HG02870 (cell line): ENCODE measurements at regions not wholly inside any gene's neighbourhood (a gene's known extent, or its start where the extent isn't known, plus 50 kb on each side); places are given as distances from the start of the nearest gene placed in this dataset.
A peak's percentile ranks its signal among the peaks of the same experiment; 100 is the strongest.

Experiments
- ATAC-seq: cut with Tn5 transposase; IDR thresholded peaks from one replicate; pipeline ENCODE4 v1.9.1; 2021; ENCODE audit warnings: mild to moderate bottlenecking, moderate library complexity; ENCODE audit not compliant: unreplicated experiment

DNA sequence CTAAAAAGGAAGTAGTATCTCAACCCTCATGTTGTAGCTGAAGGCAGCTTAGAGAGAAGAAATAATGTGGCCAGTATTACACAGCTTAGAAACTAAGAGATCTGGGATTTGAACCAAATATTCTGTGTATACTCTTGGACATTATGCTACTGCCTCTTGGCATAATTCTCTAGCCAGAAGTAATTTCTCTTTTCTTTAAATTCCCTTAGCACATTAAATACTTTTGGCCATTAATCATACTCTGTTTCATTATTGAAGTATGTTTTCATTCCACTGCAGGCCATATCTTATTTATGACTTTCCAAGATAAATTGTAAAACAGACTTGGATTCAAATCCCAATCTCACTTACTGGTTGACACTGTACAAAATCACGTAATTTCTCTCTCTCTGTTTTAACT is 181.3 kb upstream of the SPAG17 start:
- no peak for ATAC-seq

DNA sequence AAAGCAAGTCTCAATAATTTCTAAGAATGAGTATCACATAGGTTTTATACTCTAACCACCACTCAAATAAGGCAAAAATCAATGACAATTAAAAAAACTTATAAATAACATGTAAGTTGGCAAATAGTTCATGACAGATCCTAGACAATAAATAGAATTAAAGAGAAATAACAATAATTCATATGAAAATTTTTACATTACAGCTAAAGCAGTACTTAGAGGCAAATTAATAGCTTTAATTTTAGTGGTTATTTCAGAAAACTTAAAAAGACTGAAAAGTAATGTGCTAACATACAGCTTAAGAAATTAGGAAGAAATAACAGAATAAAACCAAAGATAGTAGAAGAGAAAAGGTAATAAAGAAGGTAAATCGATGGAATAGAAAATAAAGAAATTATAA is 179.9 kb upstream of the SPAG17 start:
- no peak for ATAC-seq

DNA sequence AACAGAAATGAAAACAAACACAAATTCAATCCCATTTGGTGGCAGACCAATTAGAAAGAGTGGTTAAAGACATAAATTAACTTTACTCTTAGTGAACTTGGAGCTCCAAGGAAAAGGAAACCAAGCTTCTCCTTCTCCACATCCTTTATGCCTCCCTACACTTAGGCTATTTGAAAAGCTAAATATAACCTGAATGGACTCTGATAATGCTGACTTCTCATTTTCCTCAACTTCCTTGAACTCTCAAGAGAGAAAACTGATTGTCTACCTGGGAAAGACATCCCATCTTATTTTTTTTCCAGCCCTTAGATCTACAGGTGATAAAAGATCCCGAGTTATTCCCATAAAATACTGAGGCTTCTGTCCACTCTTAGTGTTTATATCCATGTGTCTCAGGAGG is 178.4 kb upstream of the SPAG17 start:
- no peak for ATAC-seq

DNA sequence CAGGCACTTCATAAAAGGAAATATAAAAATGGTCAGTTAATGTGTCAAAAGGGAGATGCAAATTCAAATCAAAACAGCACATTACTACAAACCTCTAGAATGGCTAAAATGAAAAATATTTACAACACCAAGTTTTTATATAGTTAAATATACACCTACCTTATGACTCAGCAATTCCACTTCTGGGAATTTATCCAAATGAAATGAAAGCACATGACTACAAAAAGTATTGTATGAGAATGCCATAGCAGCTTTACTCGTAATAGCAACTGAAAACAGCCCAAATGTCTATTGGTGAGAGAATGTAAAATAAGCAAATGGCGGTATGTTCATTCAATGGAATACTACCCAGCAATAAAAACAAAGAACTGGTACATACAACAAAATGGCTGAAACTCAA is 175.8 kb upstream of the SPAG17 start:
- ATAC-seq: no peak

DNA sequence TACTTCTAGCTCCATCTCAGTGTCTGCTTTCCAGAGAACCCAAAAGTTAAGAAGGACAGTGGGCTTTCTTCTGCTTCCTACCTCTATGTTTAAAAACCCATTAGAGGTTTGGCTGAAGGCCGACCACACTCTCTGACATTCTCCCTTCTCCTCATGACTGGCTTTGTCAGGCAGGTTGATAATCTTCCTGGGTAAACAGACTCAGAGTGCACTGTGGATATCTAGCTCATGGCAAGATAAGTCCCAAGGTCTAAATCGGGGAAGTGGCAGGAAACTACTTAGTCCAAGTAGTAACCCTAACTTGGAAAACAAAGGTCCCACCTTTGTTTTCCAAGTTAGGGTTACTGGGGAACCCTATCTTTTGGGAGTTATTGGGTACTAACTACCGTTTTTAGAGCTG is 161.9 kb upstream of the SPAG17 start:
- no peak for ATAC-seq

DNA sequence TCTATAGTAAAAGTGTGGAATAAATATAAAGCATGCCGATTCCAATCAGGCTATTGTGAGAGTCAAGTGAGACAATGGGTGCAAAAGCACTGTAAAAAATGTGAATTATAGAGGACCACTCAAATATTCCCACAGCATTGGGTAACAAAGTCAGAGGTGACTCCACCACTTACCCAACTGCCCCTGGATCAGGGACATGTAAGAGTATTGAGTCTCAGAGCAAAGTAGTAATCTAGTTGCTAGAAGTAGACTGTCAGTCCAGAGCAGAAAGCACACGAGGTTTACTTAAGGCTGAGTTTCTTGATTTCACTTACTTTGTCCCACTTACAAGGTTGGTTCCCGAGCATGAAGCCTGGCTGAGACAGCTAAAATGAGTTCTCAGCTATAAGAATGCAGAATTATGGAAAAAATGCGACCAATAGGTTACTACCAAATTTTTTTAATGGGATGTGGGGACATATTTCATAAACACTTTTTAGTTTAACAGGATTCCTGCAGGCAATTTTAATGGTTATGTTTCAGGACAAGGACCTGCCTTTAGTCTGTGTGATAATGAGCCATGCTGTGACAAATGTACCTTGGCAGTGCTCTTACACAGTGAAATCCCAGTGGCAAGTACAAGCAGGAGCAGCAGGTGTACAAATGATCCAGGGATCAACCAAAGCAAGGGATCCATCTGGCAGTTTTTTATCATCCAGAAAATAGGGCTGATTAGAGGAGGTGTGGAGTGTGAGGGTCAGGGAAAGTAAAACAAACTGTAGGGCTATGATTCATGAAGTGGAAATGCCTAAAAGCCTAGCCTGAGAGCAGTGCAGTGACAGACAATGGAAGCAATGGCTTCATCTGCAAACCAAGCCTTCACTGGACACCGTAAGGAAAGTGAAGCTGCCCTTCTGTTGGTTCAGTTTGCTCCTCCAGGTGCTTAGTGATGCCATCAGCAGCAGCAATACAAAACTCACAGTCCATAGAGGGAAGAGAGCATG is 156.2 kb upstream of the SPAG17 start:
- ATAC-seq: no peak

DNA sequence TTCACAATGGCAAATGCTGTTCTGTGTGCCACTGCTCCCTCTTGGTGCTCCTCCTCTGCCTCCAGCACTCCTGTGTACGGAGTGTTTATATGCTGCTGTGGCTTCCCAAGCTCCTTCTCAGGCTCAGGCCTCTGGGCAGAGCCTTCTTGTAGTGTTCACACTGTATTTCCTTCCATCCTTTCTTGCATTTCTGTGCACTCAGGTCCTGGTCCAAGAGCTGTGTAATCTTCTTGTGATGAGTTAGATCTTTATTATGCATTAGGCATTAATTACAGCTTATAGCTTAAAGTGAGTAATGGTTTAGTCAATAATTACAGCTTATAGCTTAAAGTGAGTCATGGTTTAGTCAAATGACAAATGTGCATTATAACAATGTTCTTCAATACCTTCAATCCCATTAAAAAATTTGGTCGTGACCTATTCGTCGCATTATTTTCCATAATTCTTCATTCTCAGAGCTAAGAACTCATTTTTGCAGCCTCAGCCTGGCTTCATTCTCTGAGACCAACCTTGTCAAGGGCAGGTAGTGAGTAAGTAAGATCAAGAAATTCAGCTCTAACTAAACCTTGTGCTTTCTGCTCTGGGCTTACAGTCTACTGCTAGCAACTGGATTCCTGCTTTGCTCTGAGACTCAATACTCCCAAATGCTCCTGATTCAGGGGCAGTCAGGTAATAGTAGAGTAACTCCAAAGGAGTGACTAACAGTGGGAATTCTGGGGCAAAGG is 154.5 kb upstream of the SPAG17 start:
- ATAC-seq: no peak

DNA sequence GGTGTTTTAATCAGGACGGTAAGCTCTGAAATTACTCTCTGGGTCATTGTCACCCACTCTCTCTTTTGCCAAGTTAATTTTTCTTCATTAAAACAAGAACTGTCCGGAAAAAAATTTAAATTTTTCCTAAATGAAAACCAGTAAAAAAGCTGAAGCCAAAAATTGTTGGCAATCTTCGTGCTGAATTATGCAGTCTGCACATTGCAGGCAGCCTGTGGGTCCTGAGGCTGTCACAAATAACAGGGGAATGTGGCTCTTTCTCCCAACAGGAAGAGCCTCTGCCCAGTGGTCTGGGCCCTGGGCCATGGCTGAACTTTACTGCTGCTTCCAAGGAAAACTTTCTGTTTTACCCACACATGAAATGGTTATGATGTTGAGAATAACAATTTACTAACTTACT is 153.9 kb upstream of the SPAG17 start:
- ATAC-seq: no peak

DNA sequence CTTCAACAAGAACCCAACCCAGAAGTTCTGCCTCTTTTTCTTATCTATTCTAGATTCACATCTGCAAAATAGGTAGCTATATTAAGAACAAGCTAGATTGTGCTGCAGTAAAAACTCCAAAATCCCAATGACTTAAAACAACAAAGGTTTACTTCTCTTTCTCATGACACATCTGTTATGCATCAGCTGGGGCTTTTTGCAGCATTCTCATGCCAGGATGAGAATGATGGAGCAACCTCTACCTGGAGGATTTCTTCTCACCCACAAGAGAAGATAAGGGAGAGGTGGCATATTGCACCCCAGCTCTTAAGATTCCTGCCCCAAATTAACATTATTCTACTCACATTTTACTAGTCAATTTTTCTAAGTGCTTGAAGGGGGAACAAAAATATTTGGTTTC is 152.3 kb upstream of the SPAG17 start:
- no peak for ATAC-seq

DNA sequence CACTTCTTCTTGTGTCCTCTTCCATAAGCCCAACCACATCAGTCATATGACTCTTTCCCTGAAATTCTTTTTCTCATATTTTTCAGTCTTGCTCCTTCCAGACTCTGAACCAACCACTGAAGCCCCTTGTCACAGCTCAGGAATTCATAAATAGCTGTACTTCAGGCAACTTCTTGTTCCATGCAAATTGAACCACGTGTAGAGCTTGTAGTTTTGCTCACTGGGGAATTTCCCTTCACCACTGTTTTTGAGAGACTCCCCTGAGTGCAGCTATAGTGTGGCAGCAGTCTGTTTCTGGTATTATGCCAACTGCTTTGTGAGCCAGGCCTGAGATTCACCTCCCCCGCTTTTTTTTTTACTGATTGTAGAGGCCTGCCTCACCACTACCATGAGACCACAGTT is 150.3 kb upstream of the SPAG17 start:
- ATAC-seq: peak; percentile 99

DNA sequence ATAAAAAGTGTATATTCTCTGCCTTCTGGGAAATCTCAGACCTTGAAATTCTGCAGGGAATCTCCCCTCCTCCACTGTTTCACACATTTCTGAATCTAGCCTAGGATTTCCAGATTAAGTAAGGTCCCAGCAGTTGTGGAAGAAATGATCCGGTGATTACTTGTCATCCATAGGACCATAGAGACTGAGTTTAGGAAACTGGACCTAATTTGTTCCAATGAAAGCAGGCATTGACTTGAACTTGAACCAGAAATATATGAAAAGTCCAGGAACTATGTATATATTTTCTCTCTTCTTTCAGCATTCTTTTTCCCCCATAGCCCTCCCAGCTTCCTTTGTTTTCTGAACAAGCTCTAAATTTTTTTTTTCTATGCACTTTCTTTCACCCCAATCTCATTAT is 149.5 kb upstream of the SPAG17 start:
- ATAC-seq: no peak

DNA sequence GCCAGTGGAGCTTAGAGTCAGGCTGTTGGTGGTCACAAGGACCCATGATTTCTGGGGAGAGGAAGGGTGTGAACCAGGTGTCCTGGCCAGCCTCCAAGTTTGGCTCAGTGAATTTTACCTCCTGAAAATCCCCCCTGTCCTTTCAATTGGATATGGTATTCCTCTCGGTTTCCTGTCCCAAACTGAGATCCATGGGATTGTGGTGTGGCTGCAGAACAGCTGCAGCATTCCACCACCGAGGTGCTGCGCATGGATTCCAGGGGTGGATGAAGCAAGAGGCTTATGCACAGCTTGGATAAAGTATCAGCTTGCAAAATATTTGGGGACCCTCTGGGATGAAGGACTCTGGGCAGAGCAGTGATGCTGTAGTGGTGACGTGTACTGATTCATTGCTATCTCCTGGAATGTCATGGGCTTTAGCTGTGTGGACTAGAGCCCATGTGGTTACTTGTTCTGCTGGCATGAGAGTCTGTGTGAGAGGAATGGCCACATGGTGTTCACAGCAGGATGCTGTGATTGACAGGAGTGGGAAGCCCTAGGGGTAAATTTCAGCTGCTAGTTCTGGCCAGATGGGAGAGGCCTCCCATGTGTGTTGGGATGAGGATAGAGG is 148.7 kb upstream of the SPAG17 start:
- ATAC-seq: no peak

DNA sequence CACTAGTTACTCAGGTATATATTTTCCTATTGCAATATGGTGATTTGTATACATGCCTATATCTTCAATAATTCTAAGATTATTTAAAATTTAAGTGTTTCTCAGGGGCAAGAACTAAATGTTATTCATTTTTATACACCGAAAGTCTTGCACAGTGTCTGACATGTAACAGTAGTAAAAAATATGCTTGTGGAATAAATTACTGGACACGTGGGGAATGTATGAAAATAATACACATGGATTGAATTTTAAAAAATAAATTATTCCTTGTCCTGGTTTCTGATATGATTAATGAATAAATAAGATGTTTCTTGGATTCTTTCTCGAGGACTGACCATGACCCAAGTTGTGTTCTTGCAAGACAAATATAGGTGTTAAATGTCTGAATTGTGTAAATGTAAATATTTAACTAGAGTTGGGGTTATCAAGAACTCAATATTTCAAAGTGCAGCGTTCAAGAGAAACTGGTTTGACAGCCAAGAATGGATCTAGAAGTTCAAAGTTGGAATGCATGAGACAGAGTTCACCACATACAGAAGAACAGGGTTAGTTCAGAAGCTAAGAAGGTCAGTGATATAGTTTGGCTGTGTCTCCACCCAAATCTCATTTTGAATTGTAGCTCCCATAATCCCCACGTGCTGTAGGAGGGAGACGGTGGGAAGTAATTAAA is 142.1 kb upstream of the SPAG17 start:
- ATAC-seq: no peak

DNA sequence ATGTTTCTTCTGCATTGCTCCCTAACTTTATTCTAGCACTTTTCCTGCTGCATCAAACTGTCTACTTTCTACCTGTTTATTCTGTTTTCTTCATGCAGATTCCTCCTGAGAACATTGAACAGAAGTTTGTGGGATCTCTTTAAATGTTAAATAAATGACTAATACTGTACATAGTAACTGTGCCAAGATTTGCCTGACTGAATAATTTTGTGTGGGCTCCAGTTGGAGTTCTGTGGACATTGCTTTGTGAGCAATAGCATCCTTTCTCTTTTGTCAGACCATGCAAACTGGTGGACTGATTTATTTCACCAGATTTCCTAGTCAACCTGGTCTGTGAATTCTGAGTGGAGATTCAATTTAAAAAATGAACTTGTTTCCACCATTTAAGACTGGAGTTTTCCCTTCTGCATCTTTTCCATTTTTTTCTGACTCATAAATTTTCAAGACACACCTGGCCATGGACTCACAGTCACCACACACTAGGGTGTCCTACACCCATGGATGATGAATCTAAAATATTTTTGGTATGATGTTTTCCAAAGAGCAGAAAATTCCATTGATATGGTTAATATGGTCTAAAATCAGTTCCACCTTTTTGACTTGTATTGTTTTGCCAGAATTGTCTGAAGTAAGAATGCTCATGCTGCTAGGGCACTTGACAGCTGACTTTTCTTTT is 140.7 kb upstream of the SPAG17 start:
- no peak for ATAC-seq

DNA sequence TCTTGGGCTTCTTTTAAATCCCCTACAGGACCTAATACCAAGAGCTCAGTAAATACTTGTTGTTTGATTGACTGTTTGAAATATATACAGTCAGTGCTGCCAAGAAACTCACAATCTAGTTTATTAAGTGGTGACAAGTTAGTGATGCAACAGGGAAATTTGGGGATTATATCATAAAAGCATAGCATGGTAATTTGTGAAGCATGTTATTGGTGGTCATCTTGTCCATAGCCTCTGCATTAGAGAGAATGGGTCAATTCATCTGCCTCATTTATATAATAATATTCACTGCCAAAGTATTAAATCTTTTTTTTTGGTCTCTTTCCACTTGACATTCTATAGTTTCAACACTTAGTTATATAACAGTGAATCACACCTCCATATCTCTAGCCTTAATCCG is 138.2 kb upstream of the SPAG17 start:
- no peak for ATAC-seq

DNA sequence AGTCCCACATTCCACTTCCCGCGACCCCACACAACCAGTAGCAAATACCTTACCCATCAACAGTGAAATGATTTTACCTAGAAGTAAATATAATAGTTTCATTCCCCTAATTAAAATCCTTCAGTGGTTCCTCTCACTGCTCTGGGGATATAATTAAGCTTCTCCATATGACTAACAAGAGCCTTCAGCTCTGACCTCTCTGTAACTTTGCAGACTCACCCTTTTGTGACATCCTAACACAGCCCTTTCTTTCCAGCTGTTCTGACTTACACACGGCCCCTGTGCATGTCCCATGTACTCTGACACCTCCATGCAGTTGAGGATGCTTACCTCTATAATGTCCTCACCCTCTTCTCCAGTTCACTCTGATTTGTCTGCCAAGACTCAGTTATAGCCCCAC is 137.3 kb upstream of the SPAG17 start:
- ATAC-seq: no peak

DNA sequence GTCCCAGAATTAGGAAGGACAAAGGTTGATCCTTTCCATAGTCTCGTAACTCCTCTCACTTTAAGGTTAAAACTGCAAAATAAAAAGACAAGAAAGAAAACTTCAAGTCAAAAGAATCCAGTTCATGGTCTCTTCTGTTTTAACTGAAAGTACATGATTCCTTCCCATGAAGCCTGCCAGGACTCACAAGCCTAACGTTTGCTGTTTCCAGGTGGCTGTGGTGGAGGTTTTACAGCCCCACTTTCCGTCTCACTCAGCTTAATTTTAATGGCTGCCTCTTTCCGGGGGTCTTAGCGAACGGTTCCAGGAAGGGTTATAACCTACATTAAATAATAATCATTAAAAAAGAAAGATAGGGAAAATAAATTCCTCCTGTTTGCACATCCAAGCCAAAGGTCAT is 136.8 kb upstream of the SPAG17 start:
- ATAC-seq: no peak

DNA sequence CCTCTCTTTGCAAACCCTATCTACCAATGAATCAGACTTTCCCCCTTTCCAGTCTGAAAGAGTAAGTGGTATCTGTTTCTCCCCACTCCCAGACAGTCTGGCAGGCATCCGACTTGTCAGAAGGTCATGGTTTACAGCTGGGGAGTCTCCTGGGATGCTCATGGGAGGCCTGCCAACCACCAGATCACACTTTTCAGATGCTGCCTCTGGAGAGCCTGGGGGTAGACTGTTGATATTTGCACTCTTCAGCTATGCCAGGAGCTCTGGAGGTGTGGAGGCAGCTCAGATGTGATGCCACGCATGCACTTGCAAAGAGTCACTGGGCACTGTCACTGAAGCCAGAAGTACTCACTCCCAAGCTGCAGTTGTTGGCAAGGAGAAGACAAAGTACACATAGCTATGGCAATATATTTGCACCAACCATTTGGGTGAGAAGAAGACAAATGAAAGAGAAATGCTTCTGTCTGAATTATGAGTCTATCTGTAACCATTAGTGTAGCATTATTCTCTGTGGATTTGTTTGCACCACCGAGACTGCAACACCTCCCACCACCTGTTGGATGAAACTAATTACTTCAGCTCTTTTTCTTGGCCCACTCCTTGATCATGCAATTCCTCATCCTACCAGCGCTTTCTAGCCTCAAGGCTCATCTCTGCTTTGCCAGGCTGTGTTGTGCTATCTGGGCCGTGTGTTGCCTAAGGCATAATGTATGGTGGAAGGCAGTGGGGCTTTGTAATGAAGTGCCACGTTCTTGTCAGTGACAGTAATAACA is 133.0 kb upstream of the SPAG17 start:
- ATAC-seq: no peak

DNA sequence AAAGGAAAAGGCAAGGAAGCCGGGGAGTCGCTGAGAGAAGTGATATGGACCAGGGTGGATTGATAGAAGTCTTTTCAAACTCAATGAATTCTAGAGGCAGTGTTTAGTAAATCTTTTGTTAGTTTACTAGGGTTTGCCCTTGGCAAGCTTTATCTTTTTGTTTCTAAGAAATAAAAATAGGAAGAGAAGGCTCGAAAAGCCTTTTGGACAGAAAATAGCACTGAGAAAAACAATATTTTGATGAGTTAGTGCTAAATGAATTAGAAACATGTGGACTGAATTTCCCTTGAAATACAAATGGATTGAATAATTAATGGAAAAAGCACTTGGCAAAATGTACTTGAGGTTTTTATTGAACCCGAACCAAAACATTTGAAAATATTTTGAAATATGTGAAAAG is 121.8 kb upstream of the SPAG17 start:
- ATAC-seq: no peak
